Nephron progenitor cell (in vitro differentiated cells): ENCODE measurements at regions not wholly inside any gene's neighbourhood (a gene's known extent, or its start where the extent isn't known, plus 50 kb on each side); places are given as distances from the start of the nearest gene placed in this dataset.
A peak's percentile ranks its signal among the peaks of the same experiment; 100 is the strongest.
"Not testable (repeated sequence)": the region's sequence is repeated elsewhere in the genome, so short reads cannot be mapped to it uniquely, and the experiment has no call there.

Experiments
- DNase-seq: peaks from one replicate; pipeline ENCODE4 v3.0.0; 2021
- H3K27ac Mint-ChIP-seq: 2 replicates; pipeline ENCODE4 v1.8.0; 2021; ENCODE audit warnings: mild to moderate bottlenecking, moderate library complexity, mixed read lengths
- H3K27me3 Mint-ChIP-seq: 2 replicates; pipeline ENCODE4 v1.8.0; 2021; ENCODE audit warnings: mild to moderate bottlenecking, low read depth, mixed read lengths; ENCODE audit not compliant: poor library complexity
- H3K36me3 Mint-ChIP-seq: 2 replicates; pipeline ENCODE4 v1.8.0; 2021; ENCODE audit warnings: low read depth, mixed read lengths
- H3K4me1 Mint-ChIP-seq: 2 replicates; pipeline ENCODE4 v1.8.0; 2021; ENCODE audit warnings: mixed read lengths
- H3K4me3 Mint-ChIP-seq: 2 replicates; pipeline ENCODE4 v1.8.0; 2021; ENCODE audit warnings: mild to moderate bottlenecking, moderate library complexity, mixed read lengths
- H3K9me3 Mint-ChIP-seq: 2 replicates; pipeline ENCODE4 v1.8.0; 2021; ENCODE audit warnings: mild to moderate bottlenecking, moderate library complexity, mixed read lengths
- TF ChIP-seq, protein P1 (sequence below): fragments of 200-600 bp; sonication (generic); IDR thresholded peaks from 2 replicates; pipeline ENCODE4 v1.5.0; 2021; ENCODE audit warnings: antibody characterized with exemption

DNA sequence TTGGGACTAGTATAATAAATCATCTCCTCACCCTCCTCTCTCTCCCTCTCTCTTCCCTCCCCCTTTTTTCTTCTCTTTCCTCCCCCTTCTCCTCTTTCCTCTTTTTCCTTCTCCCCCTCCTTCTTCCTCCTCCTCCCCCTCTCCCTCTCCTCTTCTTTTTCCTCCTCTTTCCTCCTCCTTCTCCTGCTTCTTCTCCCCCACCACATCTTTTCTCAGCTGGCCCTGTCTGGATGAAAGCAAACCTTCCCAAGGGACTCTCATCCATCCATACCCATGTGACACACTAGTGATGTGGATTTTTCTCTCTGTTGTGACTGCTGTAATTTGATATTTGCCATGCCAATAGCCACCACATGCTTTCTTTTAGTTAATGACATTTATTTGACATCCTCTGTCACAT lies 127.2 kb downstream of the EBLN2 start:
- Mint-ChIP-seq H3K4me1 (peaks cover 58% of the 10 kb centered on the region), H3K4me3 (no peak overlapping the region), H3K9me3 (peaks cover 54% of the 10 kb centered on the region), H3K27ac (peak overlapping the region; percentile 57), H3K27me3 (no peaks in the 10 kb centered on the region), H3K36me3 (peaks cover 6% of the 10 kb centered on the region)
- TF ChIP-seq, protein P1, sequence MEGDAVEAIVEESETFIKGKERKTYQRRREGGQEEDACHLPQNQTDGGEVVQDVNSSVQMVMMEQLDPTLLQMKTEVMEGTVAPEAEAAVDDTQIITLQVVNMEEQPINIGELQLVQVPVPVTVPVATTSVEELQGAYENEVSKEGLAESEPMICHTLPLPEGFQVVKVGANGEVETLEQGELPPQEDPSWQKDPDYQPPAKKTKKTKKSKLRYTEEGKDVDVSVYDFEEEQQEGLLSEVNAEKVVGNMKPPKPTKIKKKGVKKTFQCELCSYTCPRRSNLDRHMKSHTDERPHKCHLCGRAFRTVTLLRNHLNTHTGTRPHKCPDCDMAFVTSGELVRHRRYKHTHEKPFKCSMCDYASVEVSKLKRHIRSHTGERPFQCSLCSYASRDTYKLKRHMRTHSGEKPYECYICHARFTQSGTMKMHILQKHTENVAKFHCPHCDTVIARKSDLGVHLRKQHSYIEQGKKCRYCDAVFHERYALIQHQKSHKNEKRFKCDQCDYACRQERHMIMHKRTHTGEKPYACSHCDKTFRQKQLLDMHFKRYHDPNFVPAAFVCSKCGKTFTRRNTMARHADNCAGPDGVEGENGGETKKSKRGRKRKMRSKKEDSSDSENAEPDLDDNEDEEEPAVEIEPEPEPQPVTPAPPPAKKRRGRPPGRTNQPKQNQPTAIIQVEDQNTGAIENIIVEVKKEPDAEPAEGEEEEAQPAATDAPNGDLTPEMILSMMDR: no peak
- DNase-seq: peak; percentile 16

DNA sequence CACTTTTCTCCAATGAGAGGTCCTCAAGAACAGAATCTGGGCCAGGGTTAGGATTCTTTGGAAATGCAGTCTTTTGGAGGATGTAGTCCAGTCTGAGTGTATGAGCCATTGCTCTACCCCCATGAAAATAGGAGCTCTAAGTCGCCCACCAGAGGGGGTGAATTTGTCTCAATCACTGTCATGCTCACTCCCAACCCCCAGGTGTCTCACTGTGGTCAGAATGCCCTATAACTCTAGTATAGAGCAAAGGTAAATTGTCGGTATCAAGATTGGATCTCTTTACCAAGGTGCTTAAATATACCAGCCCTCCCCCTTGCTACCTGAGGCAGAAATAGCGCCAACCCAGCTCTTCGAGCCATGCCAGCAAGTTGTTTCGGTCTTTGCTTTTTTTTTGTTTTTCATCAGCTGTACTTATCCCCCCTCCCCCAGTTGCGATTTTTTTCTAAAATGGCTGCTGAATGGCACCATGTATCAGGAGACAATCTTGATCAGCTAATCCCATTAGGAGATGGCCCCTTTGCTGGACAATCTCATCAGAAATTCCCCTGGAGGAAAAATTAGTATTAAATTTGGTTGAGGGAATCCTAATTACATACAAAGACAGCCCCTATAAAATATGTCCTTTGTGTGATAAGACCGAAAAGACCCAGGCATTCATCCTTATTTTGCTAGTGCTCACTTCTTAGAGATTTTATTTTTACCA lies 130.7 kb downstream of the EBLN2 start:
- TF ChIP-seq, protein P1: no peak
- DNase-seq: no peak

DNA sequence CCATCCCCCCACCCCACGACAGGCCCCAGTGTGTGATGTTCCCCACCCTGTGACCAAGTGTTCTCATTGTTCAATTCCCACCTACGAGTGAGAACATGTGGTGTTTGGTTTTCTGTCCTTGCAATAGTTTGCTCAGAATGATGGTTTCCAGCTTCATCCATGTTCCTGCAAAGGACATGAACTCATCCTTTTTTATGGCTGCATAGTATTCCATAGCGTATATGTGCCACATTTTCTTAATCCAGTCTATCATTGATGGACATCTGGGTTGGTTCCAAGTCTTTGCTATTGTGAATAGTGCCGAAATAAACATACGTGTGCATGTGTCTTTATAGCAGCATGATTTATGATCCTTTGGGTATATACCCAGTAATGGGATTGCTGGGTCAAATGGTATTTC lies 132.5 kb downstream of the EBLN2 start:
- not testable (repeated sequence) for H3K27ac Mint-ChIP-seq, H3K4me3 Mint-ChIP-seq, H3K27me3 Mint-ChIP-seq, DNase-seq
- peaks cover 11% of the 10 kb centered on the region for H3K36me3 Mint-ChIP-seq
- H3K9me3 Mint-ChIP-seq: peaks cover 39% of the 10 kb centered on the region
- H3K4me1 Mint-ChIP-seq: peaks cover 61% of the 10 kb centered on the region

More for the DNA sequence above, 130.7 kb downstream of the EBLN2 start:
- Mint-ChIP-seq H3K4me3 (no peak overlapping the region), H3K9me3 (peaks cover 46% of the 10 kb centered on the region), H3K36me3 (peaks cover 17% of the 10 kb centered on the region), H3K27ac (no peak overlapping the region), H3K4me1 (peaks cover 61% of the 10 kb centered on the region), H3K27me3 (peaks cover 3% of the 10 kb centered on the region)

DNA sequence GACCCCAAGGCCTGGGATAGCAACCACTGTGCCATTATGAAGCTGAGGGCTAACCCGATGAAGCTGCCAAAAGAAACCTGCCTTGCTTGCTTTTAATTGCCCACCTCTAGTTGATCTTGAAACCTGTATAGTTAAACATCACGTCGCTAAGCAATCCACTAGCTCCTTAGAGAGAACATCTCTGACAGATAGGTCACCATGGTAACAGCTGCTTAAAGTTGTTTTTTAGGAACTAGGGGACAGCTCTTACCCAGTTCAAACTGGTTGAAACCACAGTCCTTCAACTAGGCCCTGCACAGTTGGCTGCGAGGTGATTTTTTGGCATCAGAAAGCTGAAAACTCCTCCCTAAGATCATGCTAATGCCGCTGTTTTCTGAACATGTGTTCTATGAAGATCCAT lies 135.7 kb downstream of the EBLN2 start:
- Mint-ChIP-seq H3K4me1 (peaks cover 62% of the 10 kb centered on the region), H3K9me3 (peaks cover 27% of the 10 kb centered on the region), H3K4me3 (no peak overlapping the region), H3K27ac (no peak overlapping the region), H3K36me3 (peaks cover 11% of the 10 kb centered on the region), H3K27me3 (peaks cover 3% of the 10 kb centered on the region)
- TF ChIP-seq, protein P1: no peak
- no peak for DNase-seq

DNA sequence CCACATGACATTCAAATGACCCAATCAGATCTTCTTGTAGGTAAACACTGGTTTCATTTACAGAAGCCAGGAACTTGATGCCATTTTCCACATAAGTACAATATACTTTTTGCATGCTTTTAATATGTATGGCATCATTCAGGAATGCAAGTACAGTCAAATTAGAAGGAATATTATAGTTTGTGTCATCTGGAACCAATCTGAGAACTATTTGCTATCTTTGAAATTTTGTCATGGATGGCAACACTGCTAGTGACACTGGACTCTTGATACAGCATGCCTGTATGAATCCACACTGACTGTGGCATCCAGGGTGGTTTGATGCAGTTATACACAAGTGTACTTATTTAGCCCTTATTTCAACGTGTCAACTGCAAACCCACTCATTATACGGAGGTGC lies 141.6 kb downstream of the EBLN2 start:
- Mint-ChIP-seq H3K4me3 (no peak overlapping the region), H3K4me1 (peaks cover 53% of the 10 kb centered on the region), H3K27ac (no peak overlapping the region), H3K27me3 (no peaks in the 10 kb centered on the region), H3K9me3 (no peaks in the 10 kb centered on the region), H3K36me3 (no peaks in the 10 kb centered on the region)
- DNase-seq: no peak
- TF ChIP-seq, protein P1: no peak

DNA sequence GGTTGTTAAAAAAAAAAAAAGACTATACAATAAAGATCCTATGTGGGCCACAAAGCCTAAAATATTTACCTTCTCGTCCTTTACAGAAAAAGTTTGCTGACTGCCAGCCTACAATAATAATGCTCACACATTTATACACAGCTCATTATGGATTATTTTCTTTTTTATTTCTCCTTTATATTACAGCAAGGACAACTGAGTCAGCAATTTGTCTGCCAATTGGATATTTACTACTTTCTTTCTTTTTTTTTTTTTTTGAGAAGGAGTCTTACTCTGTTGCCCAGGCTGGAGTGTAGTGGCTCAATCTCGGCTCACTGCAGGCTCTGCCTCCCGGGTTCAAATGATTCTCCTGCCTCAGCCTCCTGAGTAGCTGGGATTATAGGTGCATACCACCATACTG lies 142.2 kb downstream of the EBLN2 start:
- H3K27ac Mint-ChIP-seq: no peak overlapping the region
- no peak overlapping the region for H3K4me3 Mint-ChIP-seq
- DNase-seq: no peak
- H3K36me3 Mint-ChIP-seq: no peaks in the 10 kb centered on the region
- no peaks in the 10 kb centered on the region for H3K9me3 Mint-ChIP-seq
- TF ChIP-seq, protein P1: no peak
- H3K27me3 Mint-ChIP-seq: no peaks in the 10 kb centered on the region
- H3K4me1 Mint-ChIP-seq: peaks cover 50% of the 10 kb centered on the region
